Keratinocyte (primary cell): ENCODE measurements at regions not wholly inside any gene's neighbourhood (a gene's known extent, or its start where the extent isn't known, plus 50 kb on each side); places are given as distances from the start of the nearest gene placed in this dataset.

Experiments used
- EZH2 ChIP-seq: IDR thresholded peaks from one replicate; pipeline ENCODE4 v1.6.1; 2012; ENCODE audit warnings: inconsistent platforms, mild to moderate bottlenecking, low read length, moderate library complexity
- TF ChIP-seq, protein P1 (sequence below), 3 experiments: IDR thresholded peaks in 1 of 3; conservative IDR thresholded peaks in 1 of 3; optimal IDR thresholded peaks in 1 of 3; 2 replicates in 2 of 3; 3 replicates in 1 of 3; pipeline versions ENCODE3 to v1.5.1; 2011; ENCODE audit warnings: low read length in 3 of 3, mild to moderate bottlenecking in 3 of 3, moderate library complexity in 2 of 3, control low read depth in 1 of 3, inconsistent platforms in 1 of 3; ENCODE audit not compliant: insufficient read depth in 2 of 3; ENCODE audit errors: extremely low read depth in 1 of 3

DNA sequence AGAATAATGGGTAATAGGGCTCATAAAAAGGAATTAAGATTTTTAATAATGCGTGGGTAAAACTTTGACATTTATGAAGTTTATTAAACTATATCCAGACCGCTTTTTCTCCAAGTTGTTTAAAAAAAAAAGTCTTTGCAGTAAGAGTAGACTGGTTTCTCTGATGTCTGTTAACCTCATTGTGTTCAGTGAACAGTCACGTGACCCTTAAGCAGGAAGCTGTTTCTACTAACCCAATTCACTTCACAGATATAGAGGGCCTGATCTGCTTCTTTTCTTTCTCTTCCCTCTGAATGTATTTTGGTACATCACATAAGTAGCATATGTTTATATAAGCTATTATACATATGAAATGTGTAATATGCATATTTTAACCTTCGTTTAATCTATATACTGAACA, 1011.3 kb upstream of the CELF4 start:
- TF ChIP-seq, protein P1, sequence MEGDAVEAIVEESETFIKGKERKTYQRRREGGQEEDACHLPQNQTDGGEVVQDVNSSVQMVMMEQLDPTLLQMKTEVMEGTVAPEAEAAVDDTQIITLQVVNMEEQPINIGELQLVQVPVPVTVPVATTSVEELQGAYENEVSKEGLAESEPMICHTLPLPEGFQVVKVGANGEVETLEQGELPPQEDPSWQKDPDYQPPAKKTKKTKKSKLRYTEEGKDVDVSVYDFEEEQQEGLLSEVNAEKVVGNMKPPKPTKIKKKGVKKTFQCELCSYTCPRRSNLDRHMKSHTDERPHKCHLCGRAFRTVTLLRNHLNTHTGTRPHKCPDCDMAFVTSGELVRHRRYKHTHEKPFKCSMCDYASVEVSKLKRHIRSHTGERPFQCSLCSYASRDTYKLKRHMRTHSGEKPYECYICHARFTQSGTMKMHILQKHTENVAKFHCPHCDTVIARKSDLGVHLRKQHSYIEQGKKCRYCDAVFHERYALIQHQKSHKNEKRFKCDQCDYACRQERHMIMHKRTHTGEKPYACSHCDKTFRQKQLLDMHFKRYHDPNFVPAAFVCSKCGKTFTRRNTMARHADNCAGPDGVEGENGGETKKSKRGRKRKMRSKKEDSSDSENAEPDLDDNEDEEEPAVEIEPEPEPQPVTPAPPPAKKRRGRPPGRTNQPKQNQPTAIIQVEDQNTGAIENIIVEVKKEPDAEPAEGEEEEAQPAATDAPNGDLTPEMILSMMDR (optimal IDR thresholded peaks at IDR 0.05 in 1 of 3, IDR thresholded peaks at IDR 0.05 in 1 of 3, conservative IDR thresholded peaks at IDR 0.05 in 1 of 3; ENCODE audit: extremely low read depth in 1 of 3, insufficient read depth in 2 of 3, low read length in 3 of 3), result no peak
- no peak for TF ChIP-seq EZH2
